Activated CD4-positive, alpha-beta T cell treated with anti-CD3 and anti-CD28 coated beads, Interleukin-2, amount 50 U/mL, for 24 hours (primary cell): ENCODE measurements at regions not wholly inside any gene's neighbourhood (a gene's known extent, or its start where the extent isn't known, plus 50 kb on each side); places are given as distances from the start of the nearest gene placed in this dataset.
"Not testable (repeated sequence)": the region's sequence is repeated elsewhere in the genome, so short reads cannot be mapped to it uniquely, and the experiment has no call there.

Source experiments
- DNase-seq, 2 donors: peaks; one replicate each; pipeline ENCODE4 v3.0.0-alpha.2; 2020; ENCODE audit warnings: low read depth in 1 of 2, low spot score in 1 of 2

GRCh38 chr4:181784881-181785280 is 458.3 kb upstream of the TENM3 start:
- no peak for DNase-seq

DNA sequence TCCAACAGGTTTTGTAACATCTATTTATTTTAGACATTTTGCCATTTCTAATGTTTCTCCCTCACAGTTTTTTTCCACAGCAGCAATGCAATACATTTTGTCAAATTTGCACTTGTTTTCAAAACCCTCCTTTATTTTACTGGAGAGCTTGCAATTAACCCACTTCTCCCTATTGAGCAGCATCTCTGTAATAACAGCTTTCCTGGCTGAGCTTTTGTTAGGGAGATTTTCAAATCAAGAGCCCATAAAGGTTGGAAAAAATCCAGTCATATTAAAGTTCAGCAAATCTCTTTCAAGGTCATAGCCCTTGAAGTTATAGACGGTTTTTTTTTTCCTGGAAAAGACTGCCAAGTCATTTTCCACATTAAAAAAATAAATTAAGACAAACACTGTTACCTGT is 450.6 kb upstream of the TENM3 start:
- no peak for DNase-seq

DNA sequence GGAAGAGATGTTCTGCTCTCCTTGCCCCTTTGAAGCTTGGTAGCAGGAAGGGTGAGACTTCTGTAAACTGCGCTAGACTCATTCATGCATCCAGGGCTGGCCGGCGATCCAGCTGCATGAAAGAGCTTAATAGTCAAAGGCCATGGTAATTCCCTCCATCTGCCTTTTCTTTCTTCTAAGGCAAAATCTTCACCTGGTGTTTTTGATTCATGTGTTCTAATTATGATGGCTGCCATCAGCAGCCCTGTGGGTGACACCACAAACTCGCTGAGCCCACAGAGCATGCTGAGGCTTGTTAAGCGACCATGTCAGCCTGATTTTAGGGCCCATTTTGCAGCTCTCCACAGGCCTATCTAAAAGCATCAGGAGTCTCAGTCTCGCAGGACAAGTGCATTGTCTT is 450.1 kb upstream of the TENM3 start:
- DNase-seq, result no peak

GRCh38 chr4:181796502-181796901 is 446.7 kb upstream of the TENM3 start:
- no peak for DNase-seq

DNA sequence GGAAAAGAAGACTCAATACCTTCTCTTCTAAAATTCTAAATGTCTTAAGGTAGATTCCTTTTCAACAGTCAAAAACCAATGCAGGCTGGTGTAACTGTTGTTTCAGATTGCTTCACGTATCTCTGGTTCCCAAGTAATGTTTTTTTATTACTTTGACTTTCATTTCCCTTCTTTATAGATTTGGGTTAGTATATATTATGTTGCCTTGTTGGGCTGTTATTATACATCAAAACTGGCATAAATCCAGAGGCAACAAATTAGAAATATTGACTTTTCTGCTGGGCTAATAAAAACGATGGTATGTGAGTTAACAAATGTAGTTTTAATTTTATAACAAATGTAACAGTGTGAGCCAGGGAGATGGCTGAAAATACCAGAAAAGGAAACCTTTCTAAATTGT is 444.7 kb upstream of the TENM3 start:
- DNase-seq, result no peak

- no peak for DNase-seq
Observed at GRCh38 chr4:181799561-181800069, 443.6 kb upstream of the TENM3 start.

DNA sequence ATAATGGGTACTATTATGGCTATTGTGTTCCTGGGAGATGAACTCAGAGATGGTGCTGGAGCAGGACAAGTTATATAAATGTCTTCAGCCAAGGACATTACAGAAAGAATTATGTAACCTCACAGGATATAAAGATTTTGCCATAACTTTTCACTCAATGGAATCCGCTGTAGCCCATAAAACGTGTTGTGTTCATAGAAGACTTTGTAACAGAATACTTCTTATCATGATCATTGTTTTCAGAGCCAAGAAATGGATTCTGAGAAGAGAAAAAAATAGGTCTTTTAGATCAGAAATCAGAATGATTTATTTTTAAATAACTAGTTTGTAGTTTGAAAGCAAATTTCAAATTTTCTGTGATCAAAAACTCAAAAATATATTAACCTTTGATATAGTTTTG is 441.0 kb upstream of the TENM3 start:
- no peak for DNase-seq

DNA sequence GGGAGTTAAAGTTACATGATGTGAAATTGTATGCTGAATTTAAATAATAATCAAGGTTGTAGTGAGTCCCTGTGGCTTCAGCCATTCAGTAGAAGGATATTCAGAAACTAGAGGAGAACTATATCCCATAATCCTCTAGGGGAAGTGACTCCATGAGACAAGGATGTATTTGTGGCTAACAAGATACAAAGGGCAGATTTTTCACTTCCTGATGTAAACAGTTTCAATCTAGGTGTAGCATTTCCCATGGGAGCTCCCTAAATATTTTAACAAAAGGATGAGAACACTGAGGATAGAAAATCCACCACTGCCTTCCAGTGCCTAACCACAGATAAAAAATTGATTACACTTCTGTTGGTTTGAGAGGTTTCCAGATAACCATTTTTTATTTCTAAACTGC is 435.4 kb upstream of the TENM3 start:
- no peak for DNase-seq

DNA sequence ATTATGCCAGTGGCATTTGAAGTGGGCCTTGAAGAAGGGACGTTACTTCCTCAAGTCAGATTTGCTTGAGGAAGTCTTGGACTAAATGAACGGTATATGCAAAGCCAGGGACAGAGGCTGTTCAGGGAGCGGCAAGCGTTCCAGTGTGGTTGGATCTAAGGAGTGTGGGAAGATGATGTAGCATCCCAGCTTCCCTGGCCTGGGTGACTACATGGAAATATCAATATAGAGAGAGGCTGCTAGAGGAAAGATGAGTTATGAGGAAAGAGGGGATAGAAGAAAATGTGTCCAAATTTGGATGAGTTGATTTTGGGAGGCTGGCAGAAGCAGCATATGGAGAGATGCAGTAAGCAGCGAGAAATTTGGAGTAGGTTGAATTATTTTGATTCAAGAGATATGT is 432.5 kb upstream of the TENM3 start:
- DNase-seq, result no peak

- not testable (repeated sequence) for DNase-seq
Observed at GRCh38 chr4:181811550-181811949, 431.7 kb upstream of the TENM3 start.

DNA sequence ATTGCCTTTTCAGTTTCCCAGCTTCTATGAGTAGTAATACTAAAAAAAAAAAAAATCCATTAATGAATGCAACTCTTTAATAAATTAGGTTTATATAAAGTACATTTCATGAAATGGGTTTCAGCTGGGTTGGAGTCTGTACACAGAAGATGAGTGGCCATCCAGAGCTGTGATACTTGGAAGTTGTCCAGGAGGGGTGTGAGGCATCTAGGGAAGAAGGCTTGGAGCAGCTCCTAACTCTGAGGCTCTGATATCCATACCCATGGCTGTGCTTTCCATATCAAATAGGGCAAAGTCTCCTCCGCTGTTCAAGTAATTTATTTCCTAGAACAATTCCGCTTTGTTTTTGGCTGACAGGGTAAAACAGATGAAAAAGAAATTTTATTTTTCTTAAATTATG is 423.3 kb upstream of the TENM3 start:
- no peak for DNase-seq

GRCh38 chr4:181820553-181820952 is 422.6 kb upstream of the TENM3 start:
- no peak for DNase-seq

- DNase-seq, result no peak
Observed at GRCh38 chr4:181821039-181822004, 421.9 kb upstream of the TENM3 start.

DNA sequence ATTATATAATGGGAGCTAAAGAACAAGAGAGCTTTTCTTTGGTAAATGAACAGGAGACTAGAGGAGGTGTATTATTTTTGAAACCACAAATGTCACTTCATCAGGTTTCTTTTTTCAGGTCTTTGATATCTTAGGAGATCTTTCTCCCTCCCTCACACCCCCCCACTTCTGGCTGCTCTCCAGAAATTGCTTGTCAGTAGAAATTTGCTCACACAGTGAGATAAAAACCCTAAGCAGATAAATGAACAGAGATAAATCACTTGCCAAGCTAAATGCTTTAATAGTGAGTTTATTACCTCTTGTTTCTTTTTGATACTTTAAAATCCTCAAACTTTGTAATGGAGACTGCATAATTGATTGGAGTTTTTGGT is 421.2 kb upstream of the TENM3 start:
- DNase-seq, result no peak

GRCh38 chr4:181823183-181823582 is 420.0 kb upstream of the TENM3 start:
- DNase-seq, result no peak

DNA sequence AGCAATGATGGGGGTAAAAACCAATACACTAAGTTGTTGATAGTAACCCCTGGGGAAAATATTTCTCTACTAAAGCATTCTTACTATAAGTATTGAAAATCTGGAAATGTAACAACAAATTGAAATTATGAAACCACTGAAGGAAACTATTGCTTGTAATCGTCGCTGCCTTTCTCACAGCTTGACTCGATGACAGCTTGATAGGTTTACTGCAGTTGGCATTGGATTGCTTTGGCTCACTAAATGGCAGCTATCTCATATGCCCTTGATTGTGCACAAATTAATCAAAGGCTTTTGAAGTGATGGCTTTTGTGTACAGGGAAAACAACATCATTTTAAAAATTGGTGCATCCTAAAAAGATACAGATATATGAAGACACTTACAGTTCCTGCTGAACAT is 419.6 kb upstream of the TENM3 start:
- no peak for DNase-seq

- no peak for DNase-seq
Observed at GRCh38 chr4:181825564-181825963, 417.6 kb upstream of the TENM3 start.

DNA sequence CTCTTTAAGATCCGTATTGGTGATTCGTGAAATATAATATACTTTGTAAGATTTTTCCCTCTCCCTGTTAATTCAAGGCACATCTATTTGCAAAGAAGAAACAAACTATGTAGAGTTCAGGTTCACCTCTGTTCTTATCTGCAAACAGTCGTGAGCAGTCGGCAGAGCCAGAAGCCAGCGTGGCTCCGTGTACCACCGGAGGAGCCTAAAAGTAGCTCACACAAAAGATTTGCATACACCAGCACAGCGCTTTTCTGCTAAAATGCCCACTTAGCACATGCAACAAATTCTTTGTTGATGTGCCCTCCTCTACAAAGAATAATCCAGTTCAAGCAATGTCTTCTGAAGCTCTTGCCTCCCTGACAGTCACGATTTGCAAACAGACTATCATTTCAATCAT is 416.0 kb upstream of the TENM3 start:
- no peak for DNase-seq

GRCh38 chr4:181830404-181831035 is 412.7 kb upstream of the TENM3 start:
- no peak for DNase-seq

DNA sequence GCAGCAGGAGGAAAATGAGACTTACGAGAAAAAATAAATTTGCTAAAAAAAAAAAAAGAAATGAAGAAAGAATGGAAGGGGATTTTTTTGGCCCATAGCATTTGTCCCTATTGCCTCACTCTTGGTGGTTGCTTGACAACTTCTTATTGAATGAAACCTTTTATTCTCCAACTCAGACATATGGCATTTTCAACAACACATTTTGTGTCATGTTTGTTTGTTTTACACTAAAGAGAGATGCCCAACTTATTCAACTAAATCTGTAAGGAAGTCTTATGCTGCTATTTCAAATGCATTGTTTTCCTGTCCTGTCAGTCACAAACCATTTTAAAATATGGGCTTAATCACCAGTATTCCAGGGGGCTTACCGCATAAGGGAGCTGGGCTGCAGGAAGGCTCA is 409.1 kb upstream of the TENM3 start:
- no peak for DNase-seq

- no peak for DNase-seq
Observed at GRCh38 chr4:181835348-181835747, 407.9 kb upstream of the TENM3 start.

GRCh38 chr4:181838253-181838652 is 404.9 kb upstream of the TENM3 start:
- DNase-seq, result no peak
